ENCODE measurements at regions not wholly inside any gene's neighbourhood (a gene's known extent, or its start where the extent isn't known, plus 50 kb on each side); places are given as distances from the start of the nearest gene placed in this dataset.

- no peak for ATAC-seq (ENCODE audit: low FRiP score)
- H3K9me3 ChIP-seq (ENCODE audit: control insufficient read depth, low read length) = no peaks in the 10 kb centered on the region
- intact Hi-C loops (cut with DNase I) = no loop called here
- WGBS, 2 donors = 86 to 94% methylated on average over 3 of the region's 3 CpGs
- DNase-seq = no peak
- H3K27me3 ChIP-seq (ENCODE audit: control insufficient read depth in 1 of 2, insufficient read depth in 2 of 2, low read length in 1 of 2) = no peaks in the 10 kb centered on the region
- no peak overlapping the region for H3K4me3 ChIP-seq (ENCODE audit: low read length in 2 of 2)
- no peak overlapping the region for H3K27ac ChIP-seq (ENCODE audit: low read depth in 1 of 2, low read length in 2 of 2)
- H3K4me1 ChIP-seq (ENCODE audit: control insufficient read depth in 1 of 2, insufficient read depth in 2 of 2, low read length in 2 of 2) = no peaks in the 10 kb centered on the region
- no peaks in the 10 kb centered on the region for H3K36me3 ChIP-seq (ENCODE audit: control insufficient read depth in 1 of 2, insufficient read depth in 2 of 2, low read length in 1 of 2)
Observed at GRCh38 chr11:26019386-26019785, 312.5 kb upstream of the ANO3 start.

- no peak for ATAC-seq (ENCODE audit: low FRiP score)
- Histone ChIP-seq H3K4me3 (ENCODE audit: low read length in 2 of 2) (no peak overlapping the region), H3K27ac (ENCODE audit: low read depth in 1 of 2, low read length in 2 of 2) (no peak overlapping the region), H3K4me1 (ENCODE audit: control insufficient read depth in 1 of 2, insufficient read depth in 2 of 2, low read length in 2 of 2) (no peaks in the 10 kb centered on the region), H3K27me3 (ENCODE audit: control insufficient read depth in 1 of 2, insufficient read depth in 2 of 2, low read length in 1 of 2) (no peaks in the 10 kb centered on the region), H3K9me3 (ENCODE audit: control insufficient read depth, low read length) (no peaks in the 10 kb centered on the region), H3K36me3 (ENCODE audit: control insufficient read depth in 1 of 2, insufficient read depth in 2 of 2, low read length in 1 of 2) (no peaks in the 10 kb centered on the region)
- no peak for DNase-seq
- intact Hi-C loops (cut with DNase I) = no loop called here
- 76 to 90% methylated on average over 1 of the region's 1 CpG for WGBS, 2 donors
Observed at GRCh38 chr11:26021017-26021416, 310.9 kb upstream of the ANO3 start.

- DNase-seq (no peak), ATAC-seq (ENCODE audit: low FRiP score) (no peak)
- intact Hi-C loops (cut with DNase I) = no loop called here
- Histone ChIP-seq H3K9me3 (ENCODE audit: control insufficient read depth, low read length) (no peaks in the 10 kb centered on the region), H3K27me3 (ENCODE audit: control insufficient read depth in 1 of 2, insufficient read depth in 2 of 2, low read length in 1 of 2) (no peaks in the 10 kb centered on the region), H3K27ac (ENCODE audit: low read depth in 1 of 2, low read length in 2 of 2) (no peak overlapping the region), H3K36me3 (ENCODE audit: control insufficient read depth in 1 of 2, insufficient read depth in 2 of 2, low read length in 1 of 2) (no peaks in the 10 kb centered on the region), H3K4me3 (ENCODE audit: low read length in 2 of 2) (no peak overlapping the region), H3K4me1 (ENCODE audit: control insufficient read depth in 1 of 2, insufficient read depth in 2 of 2, low read length in 2 of 2) (no peaks in the 10 kb centered on the region)
- WGBS, 2 donors = 44 to 54% methylated on average over 2 of the region's 2 CpGs
Observed at GRCh38 chr11:26023057-26023456, 308.9 kb upstream of the ANO3 start.

- intact Hi-C loops (cut with DNase I) = no loop called here
- Histone ChIP-seq H3K4me3 (ENCODE audit: low read length in 2 of 2) (no peak overlapping the region), H3K27me3 (ENCODE audit: control insufficient read depth in 1 of 2, insufficient read depth in 2 of 2, low read length in 1 of 2) (no peaks in the 10 kb centered on the region), H3K4me1 (ENCODE audit: control insufficient read depth in 1 of 2, insufficient read depth in 2 of 2, low read length in 2 of 2) (no peaks in the 10 kb centered on the region), H3K27ac (ENCODE audit: low read depth in 1 of 2, low read length in 2 of 2) (no peak overlapping the region), H3K36me3 (ENCODE audit: control insufficient read depth in 1 of 2, insufficient read depth in 2 of 2, low read length in 1 of 2) (no peaks in the 10 kb centered on the region), H3K9me3 (ENCODE audit: control insufficient read depth, low read length) (no peaks in the 10 kb centered on the region)
- 14 to 24% methylated on average over 2 of the region's 2 CpGs for WGBS, 2 donors
- no peak for DNase-seq
- no peak for ATAC-seq (ENCODE audit: low FRiP score)
Observed at GRCh38 chr11:26025676-26026075, 306.3 kb upstream of the ANO3 start.

GRCh38 chr11:26026078-26026477, 305.9 kb upstream of the ANO3 start:
- 86% methylated on average over 1 of the region's 1 CpG for WGBS, 2 donors
- Histone ChIP-seq H3K9me3 (ENCODE audit: control insufficient read depth, low read length) (no peaks in the 10 kb centered on the region), H3K4me1 (ENCODE audit: control insufficient read depth in 1 of 2, insufficient read depth in 2 of 2, low read length in 2 of 2) (no peaks in the 10 kb centered on the region), H3K36me3 (ENCODE audit: control insufficient read depth in 1 of 2, insufficient read depth in 2 of 2, low read length in 1 of 2) (no peaks in the 10 kb centered on the region), H3K27me3 (ENCODE audit: control insufficient read depth in 1 of 2, insufficient read depth in 2 of 2, low read length in 1 of 2) (no peaks in the 10 kb centered on the region), H3K4me3 (ENCODE audit: low read length in 2 of 2) (no peak overlapping the region), H3K27ac (ENCODE audit: low read depth in 1 of 2, low read length in 2 of 2) (no peak overlapping the region)
- DNase-seq (no peak), ATAC-seq (ENCODE audit: low FRiP score) (no peak)
- intact Hi-C loops (cut with DNase I) = no loop called here

GRCh38 chr11:26027887-26028286, 304.0 kb upstream of the ANO3 start:
- intact Hi-C loops (cut with DNase I) = no loop called here
- ATAC-seq (ENCODE audit: low FRiP score) = no peak
- H3K27ac ChIP-seq (ENCODE audit: low read depth in 1 of 2, low read length in 2 of 2) = no peak overlapping the region
- no peaks in the 10 kb centered on the region for H3K4me1 ChIP-seq (ENCODE audit: control insufficient read depth in 1 of 2, insufficient read depth in 2 of 2, low read length in 2 of 2)
- H3K9me3 ChIP-seq (ENCODE audit: control insufficient read depth, low read length) = no peaks in the 10 kb centered on the region
- DNase-seq = no peak
- no peaks in the 10 kb centered on the region for H3K27me3 ChIP-seq (ENCODE audit: control insufficient read depth in 1 of 2, insufficient read depth in 2 of 2, low read length in 1 of 2)
- no peak overlapping the region for H3K4me3 ChIP-seq (ENCODE audit: low read length in 2 of 2)
- no peaks in the 10 kb centered on the region for H3K36me3 ChIP-seq (ENCODE audit: control insufficient read depth in 1 of 2, insufficient read depth in 2 of 2, low read length in 1 of 2)

GRCh38 chr11:26028393-26028911, 303.5 kb upstream of the ANO3 start:
- intact Hi-C loops (cut with DNase I) = no loop called here
- Histone ChIP-seq H3K9me3 (ENCODE audit: control insufficient read depth, low read length) (no peaks in the 10 kb centered on the region), H3K27me3 (ENCODE audit: control insufficient read depth in 1 of 2, insufficient read depth in 2 of 2, low read length in 1 of 2) (no peaks in the 10 kb centered on the region), H3K4me3 (ENCODE audit: low read length in 2 of 2) (no peak overlapping the region), H3K36me3 (ENCODE audit: control insufficient read depth in 1 of 2, insufficient read depth in 2 of 2, low read length in 1 of 2) (no peaks in the 10 kb centered on the region), H3K4me1 (ENCODE audit: control insufficient read depth in 1 of 2, insufficient read depth in 2 of 2, low read length in 2 of 2) (no peaks in the 10 kb centered on the region), H3K27ac (ENCODE audit: low read depth in 1 of 2, low read length in 2 of 2) (no peak overlapping the region)
- WGBS, 2 donors = 30 to 38% methylated on average over 2 of the region's 2 CpGs
- no peak for DNase-seq
- no peak for ATAC-seq (ENCODE audit: low FRiP score)

- no peak for ATAC-seq (ENCODE audit: low FRiP score)
- Histone ChIP-seq H3K36me3 (ENCODE audit: control insufficient read depth in 1 of 2, insufficient read depth in 2 of 2, low read length in 1 of 2) (no peaks in the 10 kb centered on the region), H3K4me3 (ENCODE audit: low read length in 2 of 2) (no peak overlapping the region), H3K27me3 (ENCODE audit: control insufficient read depth in 1 of 2, insufficient read depth in 2 of 2, low read length in 1 of 2) (no peaks in the 10 kb centered on the region), H3K27ac (ENCODE audit: low read depth in 1 of 2, low read length in 2 of 2) (no peak overlapping the region), H3K4me1 (ENCODE audit: control insufficient read depth in 1 of 2, insufficient read depth in 2 of 2, low read length in 2 of 2) (no peaks in the 10 kb centered on the region), H3K9me3 (ENCODE audit: control insufficient read depth, low read length) (no peaks in the 10 kb centered on the region)
- WGBS, 2 donors = 74 to 75% methylated on average over 3 of the region's 3 CpGs
- intact Hi-C loops (cut with DNase I) = no loop called here
- no peak for DNase-seq
Observed at GRCh38 chr11:26030399-26030798, 301.5 kb upstream of the ANO3 start.

- DNase-seq (no peak), ATAC-seq (ENCODE audit: low FRiP score) (no peak)
- Histone ChIP-seq H3K36me3 (ENCODE audit: control insufficient read depth in 1 of 2, insufficient read depth in 2 of 2, low read length in 1 of 2) (no peaks in the 10 kb centered on the region), H3K4me3 (ENCODE audit: low read length in 2 of 2) (no peak overlapping the region), H3K9me3 (ENCODE audit: control insufficient read depth, low read length) (no peaks in the 10 kb centered on the region), H3K27ac (ENCODE audit: low read depth in 1 of 2, low read length in 2 of 2) (no peak overlapping the region), H3K4me1 (ENCODE audit: control insufficient read depth in 1 of 2, insufficient read depth in 2 of 2, low read length in 2 of 2) (no peaks in the 10 kb centered on the region), H3K27me3 (ENCODE audit: control insufficient read depth in 1 of 2, insufficient read depth in 2 of 2, low read length in 1 of 2) (no peaks in the 10 kb centered on the region)
- 41 to 42% methylated on average over 2 of the region's 2 CpGs for WGBS, 2 donors
- intact Hi-C loops (cut with DNase I) = no loop called here
Observed at GRCh38 chr11:26032241-26032640, 299.7 kb upstream of the ANO3 start.
